Gastroesophageal sphincter (tissue), 4 donors: ENCODE measurements at regions not wholly inside any gene's neighbourhood (a gene's known extent, or its start where the extent isn't known, plus 50 kb on each side); places are given as distances from the start of the nearest gene placed in this dataset.

Source experiments
- ATAC-seq: fragments of 150-250 bp; one replicate; pipeline ENCODE4 v1.9.1; 2016; ENCODE audit warnings: mild to moderate bottlenecking, moderate library complexity
- H3K27ac ChIP-seq, 4 donors: fragments of 200-600 bp; sonication (generic) in 3 of 4; 1 replicate in 3 of 4; 2 replicates in 1 of 4; pipeline ENCODE4 v1.5.1; 2016 to 2019
- H3K27me3 ChIP-seq: fragments of 200-600 bp; sonication (generic); one replicate; pipeline ENCODE4 v1.5.1; 2019
- H3K36me3 ChIP-seq, 2 donors: fragments of 200-600 bp; sonication (generic); one replicate each; pipeline ENCODE4 v1.5.1; 2019; ENCODE audit warnings: control low read depth in 1 of 2
- H3K4me1 ChIP-seq, 3 donors: fragments of 200-600 bp; sonication (generic); 1 replicate in 2 of 3; 2 replicates in 1 of 3; pipeline ENCODE4 v1.5.1; 2016 to 2019; ENCODE audit warnings: control low read depth in 2 of 3
- H3K4me3 ChIP-seq, 2 donors: fragments of 200-600 bp; sonication (generic); one replicate each; pipeline ENCODE4 v1.5.1; 2019; ENCODE audit warnings: mild to moderate bottlenecking in 1 of 2, moderate library complexity in 1 of 2
- H3K9me3 ChIP-seq, 3 donors: fragments of 200-600 bp; sonication (generic); one replicate each; pipeline ENCODE4 v1.5.1; 2017 to 2019; ENCODE audit warnings: control low read depth in 2 of 3
- EP300 ChIP-seq: sonication (generic); formaldehyde crosslinking; IDR thresholded peaks from one replicate; pipeline ENCODE4 v1.6.1; 2017; ENCODE audit warnings: antibody characterized with exemption, mild to moderate bottlenecking
- POLR2A ChIP-seq, 2 donors: fragments of 450-650 bp; IDR thresholded peaks; one replicate each; pipeline ENCODE4 v1.6.1; 2017; ENCODE audit warnings: antibody characterized with exemption in 2 of 2, mild to moderate bottlenecking in 2 of 2, moderate library complexity in 1 of 2
- POLR2AphosphoS5 ChIP-seq: sonication (generic); formaldehyde crosslinking; IDR thresholded peaks from one replicate; pipeline ENCODE4 v1.6.1; 2017; ENCODE audit warnings: antibody characterized with exemption
- WGBS, 2 donors: methylation state at CpG; one replicate each; pipeline ENCODE4 v1.1.5; 2018; ENCODE audit warnings: low coverage in 1 of 2; 5-methylcytosine and 5-hydroxymethylcytosine counted together
- TF ChIP-seq, protein P1 (sequence below), 4 experiments: fragments of 200-600 bp in 2 of 4; fragments of 450-650 bp in 2 of 4; sonication (generic) in 1 of 4; IDR thresholded peaks; one replicate each; pipeline ENCODE4 v1.5.1; 2017 to 2019; ENCODE audit warnings: antibody characterized with exemption in 4 of 4, mild to moderate bottlenecking in 2 of 4, moderate library complexity in 2 of 4

DNA sequence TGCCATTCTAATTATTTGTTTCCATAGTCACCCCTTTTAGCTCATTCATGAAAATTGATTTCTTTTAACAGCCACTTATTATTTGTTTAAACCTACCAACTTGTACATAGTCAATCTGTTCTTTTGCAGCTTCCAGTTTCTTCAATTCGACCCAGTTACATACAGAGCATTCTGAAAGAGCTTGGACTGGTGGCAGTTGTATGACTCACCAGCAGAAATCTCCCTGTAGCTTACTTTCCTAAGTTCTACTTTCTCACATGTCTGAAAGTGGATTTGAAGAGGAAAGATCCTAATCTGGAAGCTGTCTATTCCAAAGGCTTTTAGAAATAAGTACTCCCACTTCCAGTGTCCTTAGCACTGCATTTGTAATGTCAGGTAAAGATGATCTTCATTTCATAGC, 447.9 kb downstream of the HTR1B start:
- no peak overlapping the region for H3K4me3 ChIP-seq
- H3K4me1 ChIP-seq, result peaks cover 0 to 9% (median 0%) of the 10 kb centered on the region in 3 donors
- WGBS, 2 donors, result 27% methylated on average over 1 of the region's 1 CpG
- no peak for ATAC-seq
- H3K27me3 ChIP-seq, result no peaks in the 10 kb centered on the region
- TF ChIP-seq POLR2AphosphoS5 (no peak), POLR2A (IDR thresholded peaks at IDR 0.05) (no peak), EP300 (no peak)
- TF ChIP-seq, protein P1, sequence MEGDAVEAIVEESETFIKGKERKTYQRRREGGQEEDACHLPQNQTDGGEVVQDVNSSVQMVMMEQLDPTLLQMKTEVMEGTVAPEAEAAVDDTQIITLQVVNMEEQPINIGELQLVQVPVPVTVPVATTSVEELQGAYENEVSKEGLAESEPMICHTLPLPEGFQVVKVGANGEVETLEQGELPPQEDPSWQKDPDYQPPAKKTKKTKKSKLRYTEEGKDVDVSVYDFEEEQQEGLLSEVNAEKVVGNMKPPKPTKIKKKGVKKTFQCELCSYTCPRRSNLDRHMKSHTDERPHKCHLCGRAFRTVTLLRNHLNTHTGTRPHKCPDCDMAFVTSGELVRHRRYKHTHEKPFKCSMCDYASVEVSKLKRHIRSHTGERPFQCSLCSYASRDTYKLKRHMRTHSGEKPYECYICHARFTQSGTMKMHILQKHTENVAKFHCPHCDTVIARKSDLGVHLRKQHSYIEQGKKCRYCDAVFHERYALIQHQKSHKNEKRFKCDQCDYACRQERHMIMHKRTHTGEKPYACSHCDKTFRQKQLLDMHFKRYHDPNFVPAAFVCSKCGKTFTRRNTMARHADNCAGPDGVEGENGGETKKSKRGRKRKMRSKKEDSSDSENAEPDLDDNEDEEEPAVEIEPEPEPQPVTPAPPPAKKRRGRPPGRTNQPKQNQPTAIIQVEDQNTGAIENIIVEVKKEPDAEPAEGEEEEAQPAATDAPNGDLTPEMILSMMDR (IDR thresholded peaks at IDR 0.05), result no peak
- H3K27ac ChIP-seq, result no peak overlapping the region
- peaks cover 0 to 9% (median 0%) of the 10 kb centered on the region in 3 donors for H3K9me3 ChIP-seq
- H3K36me3 ChIP-seq, result no peaks in the 10 kb centered on the region

DNA sequence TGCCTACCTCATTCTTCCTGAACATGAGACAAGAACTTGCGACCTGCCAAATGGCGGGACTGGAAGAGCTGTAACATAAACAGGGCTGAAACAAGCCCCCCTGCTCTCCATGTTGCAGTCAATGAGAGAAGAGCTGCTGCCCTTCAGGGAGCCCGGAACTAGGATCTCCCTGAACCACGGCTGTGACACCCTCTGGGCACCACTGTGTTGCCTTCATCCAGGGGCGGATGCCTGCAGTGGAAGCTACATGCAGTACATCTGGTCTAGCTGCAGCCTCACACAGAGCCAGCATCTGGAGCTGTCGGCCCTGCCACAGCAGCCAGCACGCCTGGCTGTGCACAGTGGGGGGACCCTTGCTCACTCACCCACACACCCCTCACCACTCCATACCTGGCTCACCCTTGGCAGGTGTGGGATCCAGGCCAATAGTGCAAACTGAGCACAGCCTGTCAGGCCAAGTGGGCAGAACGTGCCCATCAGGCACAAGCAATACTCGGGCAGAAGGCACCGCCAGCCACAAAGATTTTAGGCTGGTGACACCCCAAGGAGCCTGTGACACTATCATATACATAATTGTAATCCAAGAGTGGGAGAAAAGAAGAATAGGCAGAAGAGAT, 451.3 kb downstream of the HTR1B start:
- Histone ChIP-seq H3K36me3 (no peaks in the 10 kb centered on the region), H3K4me1 (peaks cover 0 to 9% (median 0%) of the 10 kb centered on the region in 3 donors), H3K9me3 (peaks cover 0 to 9% (median 0%) of the 10 kb centered on the region in 3 donors), H3K4me3 (no peak overlapping the region), H3K27ac (no peak overlapping the region), H3K27me3 (no peaks in the 10 kb centered on the region)
- WGBS, 2 donors, result 100% methylated on average over 1 of the region's 10 CpGs; no CpG with 5 or more reads in 1 of the 2 donors
- TF ChIP-seq EP300, result no peak
- TF ChIP-seq, protein P1 (IDR thresholded peaks at IDR 0.05), result no peak
- TF ChIP-seq POLR2A (IDR thresholded peaks at IDR 0.05), result no peak
- TF ChIP-seq POLR2AphosphoS5, result no peak
- ATAC-seq, result peak; percentile 31

DNA sequence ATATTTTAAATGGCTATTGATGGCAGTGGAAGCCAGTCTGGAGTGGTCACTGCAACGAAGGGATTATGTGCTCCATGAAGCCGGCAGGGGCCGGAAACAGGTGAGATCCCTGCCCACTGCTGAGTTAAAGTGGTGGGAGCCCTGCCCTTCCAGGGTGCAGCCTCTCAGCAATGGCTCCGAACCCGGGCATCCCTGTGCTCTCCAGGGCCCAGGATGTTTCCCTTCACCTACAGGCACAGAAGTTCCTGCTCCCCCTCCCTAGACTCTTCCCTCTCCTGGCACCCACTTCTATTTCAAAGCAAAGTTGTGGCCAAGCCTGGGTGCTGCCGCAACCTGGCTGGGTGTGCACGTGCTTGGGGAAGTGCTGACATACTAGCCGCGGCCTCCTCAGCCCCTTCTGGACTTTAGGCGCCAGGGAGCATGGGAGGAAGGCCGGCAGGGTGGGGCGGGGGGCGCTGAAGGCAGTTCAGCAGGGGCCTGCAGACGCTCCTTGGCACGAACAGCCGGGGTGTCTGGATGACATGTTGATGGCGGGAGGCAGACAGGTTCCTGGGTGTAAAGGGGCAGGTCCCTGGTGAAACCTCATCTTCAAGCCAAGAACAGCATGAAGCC, 452.3 kb downstream of the HTR1B start:
- Histone ChIP-seq H3K9me3 (peaks cover 0 to 9% (median 0%) of the 10 kb centered on the region in 3 donors), H3K27me3 (no peaks in the 10 kb centered on the region), H3K36me3 (no peaks in the 10 kb centered on the region), H3K4me1 (peaks cover 0 to 9% (median 0%) of the 10 kb centered on the region in 3 donors), H3K27ac (no peak overlapping the region), H3K4me3 (no peak overlapping the region)
- WGBS, 2 donors, result 86 to 89% methylated on average over 4 to 5 of the region's 17 CpGs
- no peak for ATAC-seq
- TF ChIP-seq POLR2AphosphoS5, result no peak
- TF ChIP-seq POLR2A (IDR thresholded peaks at IDR 0.05), result no peak
- TF ChIP-seq, protein P1 (IDR thresholded peaks at IDR 0.05), result no peak
- no peak for TF ChIP-seq EP300

DNA sequence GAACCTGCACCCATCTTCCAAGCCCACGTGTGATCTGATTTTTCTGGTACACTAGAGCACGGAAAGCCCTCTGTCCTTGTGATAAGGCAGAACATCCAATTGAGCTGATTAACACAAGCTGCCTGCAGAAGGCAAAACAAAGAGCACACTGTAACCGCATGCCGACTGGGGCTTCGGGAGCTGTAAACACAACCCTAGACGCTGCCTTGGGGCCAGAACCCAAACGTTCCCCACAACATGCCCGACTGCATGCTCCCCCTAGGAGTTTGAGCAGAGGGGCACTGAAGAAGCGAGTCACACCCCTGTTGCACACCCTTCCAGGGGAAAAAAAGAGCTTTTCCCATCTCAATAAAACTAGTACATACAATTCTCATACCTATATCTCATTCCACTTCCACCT, 470.7 kb downstream of the HTR1B start:
- Histone ChIP-seq H3K4me3 (no peak overlapping the region), H3K4me1 (no peaks in the 10 kb centered on the region), H3K9me3 (no peaks in the 10 kb centered on the region), H3K27ac (no peak overlapping the region), H3K27me3 (no peaks in the 10 kb centered on the region), H3K36me3 (no peaks in the 10 kb centered on the region)
- ATAC-seq, result no peak
- 60 to 62% methylated on average over 1 to 8 of the region's 9 CpGs for WGBS, 2 donors
- TF ChIP-seq, protein P1 (IDR thresholded peaks at IDR 0.05), result no peak
- no peak for TF ChIP-seq EP300
- TF ChIP-seq POLR2A (IDR thresholded peaks at IDR 0.05), result no peak
- TF ChIP-seq POLR2AphosphoS5, result no peak

DNA sequence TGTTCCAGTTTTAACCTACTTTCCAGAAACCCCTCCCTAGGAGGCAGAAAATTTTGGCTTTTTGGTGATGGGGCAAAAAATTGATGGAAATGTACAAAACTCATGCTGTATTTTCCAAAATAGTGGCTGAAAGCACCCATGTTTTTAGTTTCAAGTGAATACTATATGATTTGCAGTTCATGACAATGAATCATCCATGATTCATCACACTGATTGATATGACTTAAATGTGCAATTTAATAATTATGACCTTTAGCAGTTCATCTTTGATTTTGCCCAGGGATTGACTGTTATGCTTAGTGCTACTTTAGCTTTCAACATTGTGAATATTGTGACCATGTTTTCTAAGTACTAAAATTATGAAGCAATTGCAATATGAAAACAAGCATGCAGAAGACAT, 478.7 kb downstream of the HTR1B start:
- no peak overlapping the region for H3K27ac ChIP-seq
- ATAC-seq, result no peak
- no peak overlapping the region for H3K4me3 ChIP-seq
- TF ChIP-seq POLR2AphosphoS5 (no peak), POLR2A (IDR thresholded peaks at IDR 0.05) (no peak), EP300 (no peak)
- TF ChIP-seq, protein P1 (IDR thresholded peaks at IDR 0.05), result no peak
- no peaks in the 10 kb centered on the region for H3K36me3 ChIP-seq
- no peaks in the 10 kb centered on the region for H3K27me3 ChIP-seq
- H3K9me3 ChIP-seq, result no peaks in the 10 kb centered on the region
- H3K4me1 ChIP-seq, result no peaks in the 10 kb centered on the region
